OCI-LY7 (cell line): ENCODE measurements at regions not wholly inside any gene's neighbourhood (a gene's known extent, or its start where the extent isn't known, plus 50 kb on each side); places are given as distances from the start of the nearest gene placed in this dataset.

Experiments used
- BruUV-seq: library from RNA; stranded (reverse); fragments of 400-500 nt; replicated peaks from 2 replicates; lab custom pipeline; 2021; lab: Mats Ljungman, UMichigan
- CTCF ChIA-PET: fragments of 300-600 bp; sonication (Branson Sonifier 250); formaldehyde crosslinking; loops from one replicate; lab custom pipeline; 2022; ENCODE audit warnings: antibody characterized with exemption; ENCODE audit not compliant: unreplicated experiment; lab: Charles Lee
- POLR2A ChIA-PET: fragments of 300-600 bp; sonication (Branson Sonifier 250); formaldehyde crosslinking; loops from one replicate; lab custom pipeline; 2022; ENCODE audit warnings: antibody characterized with exemption; lab: Charles Lee
- DNase-seq: peaks from one replicate; pipeline ENCODE4 v3.0.0-alpha.2; 2015; ENCODE audit warnings: low spot score
- H2AFZ ChIP-seq: fragments of 200-600 bp; sonication (generic), shearing (Covaris generic); 2 replicates; pipeline ENCODE4 v1.6.1; 2014; ENCODE audit warnings: mild to moderate bottlenecking, antibody characterized with exemption, low read length, moderate library complexity
- H3K27ac ChIP-seq: fragments of 200-600 bp; sonication (generic); 2 replicates; pipeline ENCODE4 v1.5.1; 2014; ENCODE audit warnings: mixed run types, low read depth, mild to moderate bottlenecking, moderate library complexity, low read length, inconsistent platforms; ENCODE audit not compliant: poor library complexity, severe bottlenecking
- H3K36me3 ChIP-seq: fragments of 200-600 bp; sonication (generic); 2 replicates; pipeline ENCODE4 v1.6.1; 2014; ENCODE audit warnings: mild to moderate bottlenecking, antibody characterized with exemption, low read length, moderate library complexity, mixed read lengths; ENCODE audit not compliant: insufficient read depth
- H3K4me1 ChIP-seq: fragments of 200-600 bp; sonication (generic); 2 replicates; pipeline ENCODE4 v1.5.1; 2014; ENCODE audit warnings: mild to moderate bottlenecking, low read length; ENCODE audit not compliant: insufficient read depth, poor library complexity, severe bottlenecking
- H3K4me2 ChIP-seq: fragments of 200-600 bp; sonication (generic); 2 replicates; pipeline ENCODE4 v1.6.1; 2014; ENCODE audit warnings: mild to moderate bottlenecking, low read length
- H3K4me3 ChIP-seq: fragments of 200-600 bp; sonication (generic); 2 replicates; pipeline ENCODE4 v1.5.1; 2014; ENCODE audit warnings: mild to moderate bottlenecking, low read depth, low read length; ENCODE audit not compliant: poor library complexity, severe bottlenecking
- H3K79me2 ChIP-seq: fragments of 200-600 bp; sonication (generic); 2 replicates; pipeline ENCODE4 v1.6.1; 2016; ENCODE audit warnings: low read depth, mild to moderate bottlenecking, low read length, moderate library complexity, mixed read lengths; ENCODE audit not compliant: insufficient read depth
- H3K9me2 ChIP-seq: fragments of 200-600 bp; sonication (generic); 2 replicates; pipeline ENCODE4 v1.6.1; 2016; ENCODE audit warnings: mild to moderate bottlenecking, low read length, mixed read lengths; ENCODE audit not compliant: insufficient read depth
- H3K9me3 ChIP-seq: fragments of 200-600 bp; sonication (generic); 2 replicates; pipeline ENCODE4 v1.6.1; 2014; ENCODE audit warnings: mild to moderate bottlenecking, mixed run types, low read length, mixed read lengths
- H4K20me1 ChIP-seq: fragments of 200-600 bp; sonication (generic); 2 replicates; pipeline ENCODE4 v1.6.1; 2014; ENCODE audit warnings: mild to moderate bottlenecking, antibody characterized with exemption, low read length, moderate library complexity, mixed read lengths; ENCODE audit not compliant: insufficient read depth
- CTCF ChIP-seq: fragments of 200-600 bp; sonication (generic); conservative IDR thresholded peaks from 2 replicates; pipeline ENCODE4 v1.5.1; 2014; ENCODE audit warnings: mild to moderate bottlenecking, antibody characterized with exemption, low read length, moderate library complexity, mixed read lengths
- EZH2phosphoT487 ChIP-seq: fragments of 200-600 bp; sonication (generic); IDR thresholded peaks from 2 replicates; pipeline ENCODE4 v1.6.1; 2018; ENCODE audit warnings: low read depth, borderline replicate concordance, mild to moderate bottlenecking, mixed run types, antibody characterized with exemption, low read length, moderate library complexity, mixed read lengths
- intact Hi-C: fragments of 100-400 bp; cut with micrococcal nuclease; formaldehyde crosslinking; loops from one replicate; pipeline ENCODE4 v1.10.0; 2022; ENCODE audit not compliant: unreplicated experiment

GRCh38 chr6:114586298-114586697, 243.5 kb upstream of the HS3ST5 start:
- no TSS peak for BruUV-seq
- ChIA-PET CTCF (no interaction called here), POLR2A (interaction anchor here (0.8 kb wide), 1 partner anchor 9 kb away, joined by 3 read pairs; no protein-coding TSS in a partner anchor)
- Histone ChIP-seq H3K9me3 (no peaks in the 10 kb centered on the region), H4K20me1 (no peaks in the 10 kb centered on the region), H3K36me3 (no peaks in the 10 kb centered on the region), H2AFZ (no peak overlapping the region), H3K4me3 (no peak overlapping the region), H3K79me2 (no peaks in the 10 kb centered on the region), H3K4me2 (no peak overlapping the region), H3K27ac (no peak overlapping the region), H3K9me2 (no peaks in the 10 kb centered on the region), H3K4me1 (no peaks in the 10 kb centered on the region)
- no peak for DNase-seq
- intact Hi-C loops = no loop called here
- TF ChIP-seq CTCF = no peak
- no peak for TF ChIP-seq EZH2phosphoT487

DNA sequence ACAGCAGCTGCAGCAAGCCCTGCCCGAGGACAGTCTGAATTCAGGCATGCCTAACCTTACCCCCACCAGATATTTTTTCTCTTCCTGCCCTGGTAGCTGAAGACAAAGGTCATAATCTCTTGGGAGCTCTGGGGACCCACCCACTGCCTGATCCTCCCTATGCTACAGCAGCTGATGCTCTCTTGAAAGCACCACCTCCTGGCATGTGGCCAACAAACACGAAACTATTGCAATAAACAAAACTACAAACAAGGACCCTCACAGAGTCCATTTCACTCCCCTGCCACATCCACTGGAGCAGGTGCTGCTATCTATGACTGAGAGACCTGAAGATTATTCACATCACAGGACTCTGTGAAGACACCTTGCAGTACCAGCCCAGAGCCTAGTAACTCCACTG, 238.5 kb upstream of the HS3ST5 start:
- CTCF ChIA-PET = no interaction called here

More for the DNA sequence above, 238.5 kb upstream of the HS3ST5 start:
- no TSS peak for BruUV-seq
- Histone ChIP-seq H3K4me3 (no peak overlapping the region), H3K9me3 (no peaks in the 10 kb centered on the region), H3K4me1 (no peaks in the 10 kb centered on the region), H3K36me3 (no peaks in the 10 kb centered on the region), H3K27ac (no peak overlapping the region), H3K4me2 (no peak overlapping the region), H4K20me1 (no peaks in the 10 kb centered on the region), H3K9me2 (no peaks in the 10 kb centered on the region), H3K79me2 (no peaks in the 10 kb centered on the region), H2AFZ (no peak overlapping the region)
- no peak for DNase-seq
- TF ChIP-seq EZH2phosphoT487 (no peak), CTCF (no peak)
- POLR2A ChIA-PET = no interaction called here
- intact Hi-C loops = no loop called here
